NT2/D1 (cell line): ENCODE measurements at regions not wholly inside any gene's neighbourhood (a gene's known extent, or its start where the extent isn't known, plus 50 kb on each side); places are given as distances from the start of the nearest gene placed in this dataset.

ENCODE experiments used
- DNase-seq: peaks from one replicate; pipeline ENCODE4 v3.0.0-alpha.2; 2011; ENCODE audit warnings: low read depth, low spot score
- H3K27me3 ChIP-seq: 2 replicates; pipeline ENCODE4 v1.6.0; 2011; ENCODE audit warnings: mild to moderate bottlenecking; ENCODE audit not compliant: insufficient read length, insufficient read depth
- H3K36me3 ChIP-seq: 2 replicates; pipeline ENCODE4 v1.6.1; 2011; ENCODE audit warnings: mild to moderate bottlenecking, low read length, mixed read lengths; ENCODE audit not compliant: insufficient read depth, insufficient read length
- H3K4me1 ChIP-seq: 2 replicates; pipeline ENCODE4 v1.5.1; 2011; ENCODE audit not compliant: insufficient read depth, insufficient read length
- H3K4me3 ChIP-seq: 2 replicates; pipeline ENCODE4 v1.5.1; 2011; ENCODE audit warnings: low read depth; ENCODE audit not compliant: insufficient read length
- H3K9ac ChIP-seq: 2 replicates; pipeline ENCODE4 v1.6.0; 2011; ENCODE audit warnings: low read depth; ENCODE audit not compliant: insufficient read length
- H3K9me3 ChIP-seq: 2 replicates; pipeline ENCODE4 v1.5.1; 2011; ENCODE audit warnings: mild to moderate bottlenecking, low read length; ENCODE audit not compliant: insufficient read depth
- SUZ12 ChIP-seq: IDR thresholded peaks from 2 replicates; pipeline ENCODE4 v1.6.1; 2011; ENCODE audit not compliant: insufficient read length, insufficient read depth; ENCODE audit errors: extremely low read depth
- YY1 ChIP-seq: IDR thresholded peaks from 2 replicates; pipeline ENCODE4 v1.6.1; 2011; ENCODE audit not compliant: insufficient read length, insufficient read depth
- ZNF274 ChIP-seq: IDR thresholded peaks from 2 replicates; pipeline ENCODE4 v1.6.1; 2011; ENCODE audit warnings: mild to moderate bottlenecking, low read depth, low read length

- no peak for DNase-seq
- H3K9me3 ChIP-seq, result no peaks in the 10 kb centered on the region
- no peak for TF ChIP-seq YY1
- TF ChIP-seq SUZ12, result no peak
- no peak overlapping the region for H3K4me3 ChIP-seq
- H3K4me1 ChIP-seq, result peaks cover 8% of the 10 kb centered on the region
- H3K36me3 ChIP-seq, result no peaks in the 10 kb centered on the region
- H3K27me3 ChIP-seq, result no peaks in the 10 kb centered on the region
- H3K9ac ChIP-seq, result no peak overlapping the region
Measured at GRCh38 chr17:77843896-77844295, 114.6 kb upstream of the TNRC6C start.

GRCh38 chr17:77844681-77845080, 113.8 kb upstream of the TNRC6C start:
- DNase-seq, result no peak
- Histone ChIP-seq H3K4me1 (peaks cover 8% of the 10 kb centered on the region), H3K36me3 (no peaks in the 10 kb centered on the region), H3K9ac (no peak overlapping the region), H3K27me3 (no peaks in the 10 kb centered on the region), H3K4me3 (no peak overlapping the region), H3K9me3 (no peaks in the 10 kb centered on the region)
- TF ChIP-seq SUZ12, result no peak
- TF ChIP-seq YY1, result no peak
- no peak for TF ChIP-seq ZNF274

- H3K4me1 ChIP-seq, result peaks cover 7% of the 10 kb centered on the region
- no peak for DNase-seq
- TF ChIP-seq YY1, result no peak
- no peak for TF ChIP-seq SUZ12
- no peak for TF ChIP-seq ZNF274
- H3K36me3 ChIP-seq, result no peaks in the 10 kb centered on the region
- no peak overlapping the region for H3K4me3 ChIP-seq
- H3K9ac ChIP-seq, result no peak overlapping the region
- no peaks in the 10 kb centered on the region for H3K9me3 ChIP-seq
- H3K27me3 ChIP-seq, result no peaks in the 10 kb centered on the region
Measured at GRCh38 chr17:77845541-77846225, 112.8 kb upstream of the TNRC6C start.

- no peak overlapping the region for H3K9ac ChIP-seq
- peaks cover 5% of the 10 kb centered on the region for H3K4me1 ChIP-seq
- no peak overlapping the region for H3K4me3 ChIP-seq
- H3K36me3 ChIP-seq, result no peaks in the 10 kb centered on the region
- no peaks in the 10 kb centered on the region for H3K9me3 ChIP-seq
- DNase-seq, result no peak
- TF ChIP-seq SUZ12 (no peak), YY1 (no peak), ZNF274 (no peak)
- no peaks in the 10 kb centered on the region for H3K27me3 ChIP-seq
Measured at GRCh38 chr17:77846531-77847085, 111.9 kb upstream of the TNRC6C start.

- Histone ChIP-seq H3K36me3 (no peaks in the 10 kb centered on the region), H3K9ac (no peak overlapping the region), H3K4me1 (peaks cover under 1% of the 10 kb centered on the region), H3K4me3 (no peak overlapping the region), H3K27me3 (no peaks in the 10 kb centered on the region), H3K9me3 (no peaks in the 10 kb centered on the region)
- TF ChIP-seq ZNF274 (no peak), YY1 (no peak), SUZ12 (no peak)
- DNase-seq, result no peak
Measured at GRCh38 chr17:77847221-77848085, 111.0 kb upstream of the TNRC6C start.

- no peaks in the 10 kb centered on the region for H3K4me1 ChIP-seq
- TF ChIP-seq YY1 (no peak), SUZ12 (no peak), ZNF274 (no peak)
- H3K9me3 ChIP-seq, result no peaks in the 10 kb centered on the region
- H3K4me3 ChIP-seq, result no peak overlapping the region
- no peak overlapping the region for H3K9ac ChIP-seq
- H3K27me3 ChIP-seq, result no peaks in the 10 kb centered on the region
- no peak for DNase-seq
- H3K36me3 ChIP-seq, result no peaks in the 10 kb centered on the region
Measured at GRCh38 chr17:77848257-77848656, 110.2 kb upstream of the TNRC6C start.

GRCh38 chr17:77849239-77849638, 109.3 kb upstream of the TNRC6C start:
- no peaks in the 10 kb centered on the region for H3K36me3 ChIP-seq
- TF ChIP-seq ZNF274 (no peak), YY1 (no peak), SUZ12 (no peak)
- no peak overlapping the region for H3K9ac ChIP-seq
- H3K4me3 ChIP-seq, result no peak overlapping the region
- no peaks in the 10 kb centered on the region for H3K9me3 ChIP-seq
- no peaks in the 10 kb centered on the region for H3K4me1 ChIP-seq
- no peaks in the 10 kb centered on the region for H3K27me3 ChIP-seq
- no peak for DNase-seq
